Small intestine (tissue), 7 donors: ENCODE measurements at regions not wholly inside any gene's neighbourhood (a gene's known extent, or its start where the extent isn't known, plus 50 kb on each side); places are given as distances from the start of the nearest gene placed in this dataset.
"Not testable (repeated sequence)": the region's sequence is repeated elsewhere in the genome, so short reads cannot be mapped to it uniquely, and the experiment has no call there.

ENCODE experiments used
- DNase-seq, 2 donors: peaks; one replicate each; pipeline versions ENCODE4 v3.0.0 to v3.0.0-alpha.2; 2013
- FAIRE-seq: peaks from 2 replicates; lab custom pipeline; 2012; peaks lifted over from hg19 to GRCh38; lab: Jason Lieb, UNC
- H3K27ac ChIP-seq, 3 donors: one replicate each; pipeline ENCODE4 v1.5.1; 2013; ENCODE audit warnings: low read length in 2 of 3, mild to moderate bottlenecking in 2 of 3, control low read depth in 1 of 3, inconsistent platforms in 1 of 3, low read depth in 1 of 3, moderate library complexity in 1 of 3
- H3K27me3 ChIP-seq, 3 donors: one replicate each; pipeline ENCODE4 v1.6.1; 2013; ENCODE audit warnings: low read length in 3 of 3, inconsistent platforms in 1 of 3; ENCODE audit not compliant: control insufficient read depth in 3 of 3, insufficient read depth in 3 of 3
- H3K36me3 ChIP-seq, 3 donors: one replicate each; pipeline ENCODE4 v1.6.1; 2013; ENCODE audit warnings: low read length in 3 of 3, inconsistent platforms in 1 of 3, low read depth in 1 of 3, mild to moderate bottlenecking in 1 of 3, moderate library complexity in 1 of 3; ENCODE audit not compliant: control insufficient read depth in 3 of 3, insufficient read depth in 2 of 3
- H3K4me1 ChIP-seq, 3 donors: one replicate each; pipeline ENCODE4 v1.6.1; 2013; ENCODE audit warnings: low read length in 2 of 3, inconsistent platforms in 1 of 3, low read depth in 1 of 3, mild to moderate bottlenecking in 1 of 3, moderate library complexity in 1 of 3; ENCODE audit not compliant: control insufficient read depth in 3 of 3, insufficient read depth in 2 of 3
- H3K4me3 ChIP-seq, 3 donors: one replicate each; pipeline ENCODE4 v1.5.1; 2013; ENCODE audit warnings: low read length in 3 of 3, control low read depth in 1 of 3, inconsistent platforms in 1 of 3, low read depth in 1 of 3, mild to moderate bottlenecking in 1 of 3, moderate library complexity in 1 of 3
- H3K9me3 ChIP-seq, 2 donors: one replicate each; pipeline ENCODE4 v1.6.1; 2013; ENCODE audit warnings: low read depth in 1 of 2, low read length in 1 of 2; ENCODE audit not compliant: control insufficient read depth in 2 of 2, insufficient read depth in 1 of 2
- WGBS, 3 donors: extraction: QIAGEN DNeasy Blood & Tissue Kit; methylation state at CpG; one replicate each; pipeline ENCODE4 v1.1.7; 2013; 5-methylcytosine and 5-hydroxymethylcytosine counted together
- donor health status: healthy with polysubstance abuse.
- donor health status: control.
- donor health status: control.
- donor health status: Bipolar disorder and iron deficiency.
- donor health status: healthy.

- no peak overlapping the region for H3K27ac ChIP-seq
- H3K9me3 ChIP-seq, result no peaks in the 10 kb centered on the region
- H3K4me1 ChIP-seq, result no peaks in the 10 kb centered on the region
- no peak for DNase-seq
- FAIRE-seq, result no peak
- H3K36me3 ChIP-seq, result no peaks in the 10 kb centered on the region
- 94 to 96% (median 95%) methylated on average over 63 to 67 of the region's 67 CpGs for WGBS, 3 donors
- no peaks in the 10 kb centered on the region for H3K27me3 ChIP-seq
- no peak overlapping the region for H3K4me3 ChIP-seq
Observed at GRCh38 chr18:78796693-78797455, 182.7 kb upstream of the SALL3 start.

GRCh38 chr18:78797499-78797898 lies 182.1 kb upstream of the SALL3 start:
- 91 to 94% (median 91%) methylated on average over 11 of the region's 11 CpGs for WGBS, 3 donors
- Histone ChIP-seq H3K9me3 (no peaks in the 10 kb centered on the region), H3K4me1 (no peaks in the 10 kb centered on the region), H3K36me3 (no peaks in the 10 kb centered on the region), H3K27me3 (no peaks in the 10 kb centered on the region), H3K27ac (no peak overlapping the region), H3K4me3 (no peak overlapping the region)
- FAIRE-seq, result no peak
- DNase-seq, result no peak

GRCh38 chr18:78798402-78799175 lies 181.0 kb upstream of the SALL3 start:
- H3K36me3 ChIP-seq, result no peaks in the 10 kb centered on the region
- DNase-seq (no peak), FAIRE-seq (no peak)
- H3K4me1 ChIP-seq, result no peaks in the 10 kb centered on the region
- WGBS, 3 donors, result 85 to 88% (median 87%) methylated on average over 29 of the region's 29 CpGs
- H3K27ac ChIP-seq, result no peak overlapping the region
- no peak overlapping the region for H3K4me3 ChIP-seq
- no peaks in the 10 kb centered on the region for H3K27me3 ChIP-seq
- H3K9me3 ChIP-seq, result no peaks in the 10 kb centered on the region

- no peaks in the 10 kb centered on the region for H3K27me3 ChIP-seq
- no peak overlapping the region for H3K27ac ChIP-seq
- 82 to 85% (median 84%) methylated on average over 29 of the region's 29 CpGs for WGBS, 3 donors
- DNase-seq (no peak), FAIRE-seq (no peak)
- no peaks in the 10 kb centered on the region for H3K4me1 ChIP-seq
- H3K36me3 ChIP-seq, result no peaks in the 10 kb centered on the region
- no peaks in the 10 kb centered on the region for H3K9me3 ChIP-seq
- no peak overlapping the region for H3K4me3 ChIP-seq
Observed at GRCh38 chr18:78799382-78800089, 180.1 kb upstream of the SALL3 start.

GRCh38 chr18:78800102-78800851 lies 179.3 kb upstream of the SALL3 start:
- not testable (repeated sequence) for DNase-seq, H3K4me3 ChIP-seq, H3K27ac ChIP-seq, H3K27me3 ChIP-seq, H3K9me3 ChIP-seq, FAIRE-seq, H3K4me1 ChIP-seq, H3K36me3 ChIP-seq
- WGBS, 3 donors, result 76 to 81% (median 76%) methylated on average over 14 of the region's 14 CpGs

- Histone ChIP-seq H3K4me3 (no peak overlapping the region), H3K27ac (no peak overlapping the region), H3K27me3 (no peaks in the 10 kb centered on the region), H3K36me3 (no peaks in the 10 kb centered on the region), H3K9me3 (no peaks in the 10 kb centered on the region), H3K4me1 (no peaks in the 10 kb centered on the region)
- 80 to 88% (median 84%) methylated on average over 7 of the region's 7 CpGs for WGBS, 3 donors
- DNase-seq, result no peak
- no peak for FAIRE-seq
Observed at GRCh38 chr18:78801011-78801410, 178.6 kb upstream of the SALL3 start.

GRCh38 chr18:78803104-78803503 lies 176.5 kb upstream of the SALL3 start:
- Histone ChIP-seq H3K27me3 (no peaks in the 10 kb centered on the region), H3K36me3 (no peaks in the 10 kb centered on the region), H3K9me3 (no peaks in the 10 kb centered on the region), H3K27ac (no peak overlapping the region), H3K4me1 (no peaks in the 10 kb centered on the region), H3K4me3 (no peak overlapping the region)
- WGBS, 3 donors, result 84 to 88% (median 84%) methylated on average over 9 of the region's 9 CpGs
- FAIRE-seq, result no peak
- DNase-seq, result no peak
